ENCODE measurements at regions not wholly inside any gene's neighbourhood (a gene's known extent, or its start where the extent isn't known, plus 50 kb on each side); places are given as distances from the start of the nearest gene placed in this dataset.

DNA sequence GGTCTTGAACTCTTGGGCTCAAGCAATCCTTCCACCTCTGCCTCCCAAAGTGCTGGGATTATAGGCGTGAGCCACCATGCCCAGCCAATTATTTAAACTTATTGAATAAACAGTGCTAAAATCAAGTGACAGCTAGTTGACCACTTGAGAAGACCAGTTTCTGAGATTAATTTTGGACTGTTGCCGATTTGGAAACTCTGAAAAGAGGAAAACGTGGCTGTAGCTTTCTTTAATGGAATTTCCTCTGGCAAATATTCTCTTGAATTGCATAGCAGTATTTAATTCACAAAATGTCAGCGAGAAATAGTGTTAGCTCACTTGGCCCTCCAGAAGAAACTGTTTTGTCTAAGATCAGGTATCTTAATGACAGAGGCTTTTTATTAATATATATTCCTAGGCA is 754.5 kb downstream of the HDGFL1 start:
- no peak for DNase-seq

DNA sequence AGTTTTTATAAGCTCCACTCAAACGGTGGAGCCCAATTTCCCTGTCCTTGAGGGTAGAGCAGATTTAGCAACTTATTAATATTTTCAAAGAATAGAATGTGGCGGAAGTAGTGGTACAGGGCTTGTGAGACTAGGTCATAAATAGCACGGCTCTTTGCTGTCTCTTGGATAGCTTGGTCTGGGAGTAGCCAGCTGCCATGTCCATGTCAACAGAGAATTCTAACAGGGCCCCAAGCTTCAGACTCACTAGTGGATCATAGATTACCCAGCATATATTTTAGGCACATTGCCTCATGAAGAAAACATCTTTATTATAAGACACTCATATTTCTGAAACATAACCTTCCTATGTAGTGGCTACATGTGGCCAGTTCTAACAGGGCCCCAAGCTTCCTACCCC is 755.7 kb downstream of the HDGFL1 start:
- DNase-seq = no peak

DNA sequence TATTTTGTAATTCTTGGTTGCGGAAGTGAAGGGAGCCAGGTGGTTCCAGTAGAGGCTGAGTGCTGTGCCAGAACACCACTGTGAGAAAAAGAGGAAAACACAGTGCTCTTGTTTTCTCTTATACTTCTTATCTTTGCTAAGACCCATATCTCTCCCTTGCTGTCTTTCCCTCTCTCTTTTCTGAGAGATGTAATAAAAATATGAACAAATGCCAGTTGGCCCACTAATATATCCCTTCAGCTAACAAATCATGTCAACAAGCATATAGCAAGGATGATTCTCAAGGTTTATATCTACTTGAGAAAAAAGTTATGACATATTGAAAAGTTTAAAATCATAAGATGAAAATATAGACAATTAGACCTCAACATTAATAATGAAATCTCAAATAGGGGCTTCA is 758.3 kb downstream of the HDGFL1 start:
- DNase-seq = no peak

DNA sequence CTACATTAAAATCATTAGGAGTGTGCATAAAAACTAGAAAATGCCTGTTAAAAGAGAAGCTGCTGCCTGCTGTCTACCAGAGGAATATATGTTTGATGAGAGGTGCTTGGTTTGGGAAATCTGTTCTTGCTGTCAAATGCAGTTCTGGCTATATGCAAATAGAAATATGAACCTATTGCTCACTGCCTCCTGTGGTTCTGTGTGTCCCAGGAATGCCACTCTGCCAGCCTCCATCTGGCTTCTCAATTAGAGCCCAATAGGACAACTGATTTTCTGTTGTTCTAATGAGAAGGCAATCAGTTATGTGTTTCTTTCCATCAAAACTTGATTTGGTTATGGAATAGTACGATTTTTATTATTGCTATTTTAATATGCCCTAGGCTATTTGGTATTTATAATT is 759.7 kb downstream of the HDGFL1 start:
- DNase-seq = no peak

DNA sequence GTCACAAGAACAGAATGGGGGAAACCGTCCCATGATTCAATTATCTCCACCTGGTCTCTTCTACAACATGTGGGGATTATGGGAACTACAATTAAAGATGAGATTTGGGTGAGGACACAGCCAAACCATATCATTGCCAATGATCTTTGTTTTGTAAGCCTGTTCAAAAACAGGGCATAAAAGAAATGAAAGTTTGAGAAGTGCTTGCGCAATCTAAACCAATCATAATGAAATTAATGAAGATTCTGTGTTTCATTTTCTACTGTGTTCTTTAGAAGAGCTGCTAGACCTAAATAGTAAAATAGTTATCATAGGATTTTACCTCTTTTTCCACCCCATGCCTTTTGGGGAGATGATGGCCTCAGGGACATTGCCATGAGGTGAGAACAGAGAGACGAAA is 761.3 kb downstream of the HDGFL1 start:
- DNase-seq = no peak

DNA sequence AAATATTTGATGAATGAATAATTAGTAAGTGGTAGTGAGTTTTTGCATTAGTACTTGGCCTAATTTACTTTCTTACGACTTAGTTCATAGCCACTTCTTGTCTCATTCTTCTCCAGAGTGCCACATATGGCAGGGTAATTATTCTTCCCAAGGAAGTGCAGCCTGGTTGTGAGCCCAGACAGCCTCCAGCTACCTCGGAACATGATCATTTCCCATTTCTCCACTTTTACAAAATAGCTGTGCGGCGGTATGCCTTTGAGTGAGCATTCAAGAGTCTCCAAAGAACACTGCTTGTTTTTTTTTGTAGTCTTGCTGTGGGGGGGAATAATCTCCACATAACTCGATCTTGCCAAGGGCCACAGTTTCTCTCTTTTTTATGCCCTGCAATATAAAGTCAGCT is 765.0 kb downstream of the HDGFL1 start:
- no peak for DNase-seq

DNA sequence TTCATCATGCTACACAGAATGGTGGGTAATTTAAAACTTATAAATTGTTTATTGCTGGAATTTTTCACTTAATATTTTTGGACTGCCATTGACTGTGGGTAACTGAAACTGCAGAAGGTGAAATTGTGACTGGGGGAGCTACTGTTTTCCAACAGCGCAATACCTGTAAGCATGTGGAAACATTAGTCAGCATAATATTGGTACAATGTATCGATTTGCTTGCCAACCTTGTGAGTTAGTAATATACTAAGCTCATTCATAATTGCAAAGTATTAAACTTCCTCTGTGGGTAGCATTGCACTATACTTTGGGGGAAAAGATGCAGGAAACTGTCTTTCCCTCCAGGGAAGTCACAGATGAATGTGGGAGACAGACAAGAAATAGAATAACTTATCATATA is 766.5 kb downstream of the HDGFL1 start:
- DNase-seq = no peak

DNA sequence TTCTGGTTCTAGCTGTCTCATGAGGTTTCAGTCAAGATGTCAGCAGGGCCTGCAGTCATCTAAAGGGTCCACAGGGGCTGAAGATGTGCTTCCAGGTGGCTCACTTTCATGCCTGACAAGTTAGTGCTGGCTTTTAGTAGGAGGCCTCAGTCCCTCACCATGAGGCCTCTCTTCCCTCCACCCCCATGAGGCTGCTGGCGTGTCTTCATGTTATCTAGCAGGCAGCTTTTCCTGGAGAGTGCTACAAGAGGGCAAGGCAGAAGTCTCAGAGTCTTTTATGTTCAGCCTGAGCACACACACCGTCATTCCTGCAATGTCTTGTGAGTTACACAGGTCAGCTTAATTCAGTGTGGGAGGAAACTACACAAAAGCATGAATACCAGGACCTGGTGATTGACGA is 769.9 kb downstream of the HDGFL1 start:
- DNase-seq = no peak

DNA sequence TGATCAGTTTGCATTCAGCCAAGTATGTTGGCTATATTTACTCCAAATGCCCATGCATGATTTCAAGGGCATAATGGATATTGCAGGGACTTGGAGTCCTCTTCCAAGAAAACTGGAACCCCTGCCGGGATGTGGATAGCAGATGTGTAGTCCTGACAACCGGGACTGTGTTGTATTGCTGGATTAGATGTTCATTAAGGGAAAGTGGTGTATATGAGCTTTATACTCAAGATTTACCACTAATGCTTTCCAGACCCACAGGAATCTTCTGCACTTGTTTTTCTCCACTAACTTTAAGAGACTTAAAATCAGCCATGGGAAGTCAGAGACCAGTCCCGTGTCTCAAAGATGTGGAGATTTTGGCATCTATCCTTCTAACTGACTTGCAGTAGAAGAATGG is 770.9 kb downstream of the HDGFL1 start:
- no peak for DNase-seq

DNA sequence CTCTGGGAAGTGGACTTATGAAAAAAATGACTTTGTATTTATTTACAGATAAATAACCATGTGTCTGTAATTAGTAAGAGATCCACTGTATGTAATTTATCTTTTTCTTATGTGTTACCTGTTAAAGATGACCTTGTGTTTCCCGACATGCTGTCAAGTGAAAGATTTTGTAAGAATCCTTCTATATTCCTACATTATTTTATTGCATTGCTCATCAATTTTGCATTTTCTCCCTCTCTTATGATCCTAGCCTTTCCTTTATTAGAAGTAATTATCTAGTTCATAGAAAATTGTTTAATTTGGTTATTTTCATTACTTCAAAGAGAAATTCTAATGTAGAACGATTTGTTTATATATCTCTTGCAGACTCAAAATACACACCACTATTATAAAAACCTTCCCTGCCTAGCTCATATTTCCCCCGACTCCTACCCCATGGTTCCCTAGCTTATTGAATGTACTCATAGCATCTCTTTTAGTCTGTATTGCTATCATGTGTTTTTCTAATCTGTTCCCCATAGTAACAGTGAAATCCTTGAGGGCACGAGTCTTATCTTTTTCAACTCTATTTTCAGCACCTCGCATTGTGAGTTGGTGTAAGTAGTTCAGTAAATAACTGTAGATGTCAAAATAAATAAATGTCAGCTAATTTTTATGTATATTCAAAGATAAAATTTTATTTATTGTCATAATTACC is 774.4 kb downstream of the HDGFL1 start:
- no peak for DNase-seq

DNA sequence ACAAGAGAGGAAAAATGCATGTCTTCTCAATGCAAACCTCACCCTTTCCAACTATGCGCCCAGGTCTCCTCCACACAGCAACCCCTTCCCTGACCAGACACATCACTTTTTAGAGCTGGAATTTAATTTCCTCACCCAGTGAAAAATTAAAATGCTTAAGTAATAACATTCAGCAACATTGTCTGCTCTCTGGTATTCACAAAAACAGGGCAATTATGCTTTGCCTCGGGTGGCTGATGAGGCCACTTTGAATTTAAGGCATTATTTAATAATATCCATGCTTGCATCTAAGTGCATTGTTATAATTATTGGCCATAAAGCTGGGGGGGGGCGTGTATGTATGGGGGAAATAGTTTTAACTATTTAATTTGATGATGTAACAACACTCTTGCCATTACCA is 777.8 kb upstream of the NRSN1 start:
- no peak for DNase-seq

DNA sequence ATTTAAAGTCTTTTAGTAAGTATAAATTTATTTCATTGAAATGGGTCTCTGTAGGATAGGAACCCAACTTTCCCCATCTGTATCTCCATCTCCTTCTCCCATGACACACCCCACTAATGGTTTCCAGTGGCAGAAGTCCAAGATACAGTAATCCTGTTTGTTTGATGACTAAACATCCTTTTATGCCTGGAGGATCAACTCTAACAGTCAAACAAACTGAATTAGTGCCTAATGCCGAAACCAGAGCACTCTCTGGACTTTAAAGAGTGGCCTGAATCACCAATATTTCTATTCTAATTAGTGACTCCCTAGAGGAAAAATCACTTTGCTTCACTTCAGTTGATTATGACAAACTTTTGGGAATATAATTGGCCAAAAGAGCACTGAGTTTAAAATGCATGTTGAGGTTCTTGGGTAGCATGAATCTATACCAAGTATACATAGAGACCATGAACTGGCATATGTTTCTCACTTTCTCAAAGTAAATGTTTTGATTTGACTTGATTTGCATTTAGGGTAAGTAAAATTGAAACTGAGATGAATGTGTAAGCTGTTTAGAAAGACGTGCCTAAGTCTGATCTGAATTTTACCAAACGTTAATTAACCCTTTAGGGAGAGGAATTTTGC is 776.4 kb upstream of the NRSN1 start:
- no peak for DNase-seq

DNA sequence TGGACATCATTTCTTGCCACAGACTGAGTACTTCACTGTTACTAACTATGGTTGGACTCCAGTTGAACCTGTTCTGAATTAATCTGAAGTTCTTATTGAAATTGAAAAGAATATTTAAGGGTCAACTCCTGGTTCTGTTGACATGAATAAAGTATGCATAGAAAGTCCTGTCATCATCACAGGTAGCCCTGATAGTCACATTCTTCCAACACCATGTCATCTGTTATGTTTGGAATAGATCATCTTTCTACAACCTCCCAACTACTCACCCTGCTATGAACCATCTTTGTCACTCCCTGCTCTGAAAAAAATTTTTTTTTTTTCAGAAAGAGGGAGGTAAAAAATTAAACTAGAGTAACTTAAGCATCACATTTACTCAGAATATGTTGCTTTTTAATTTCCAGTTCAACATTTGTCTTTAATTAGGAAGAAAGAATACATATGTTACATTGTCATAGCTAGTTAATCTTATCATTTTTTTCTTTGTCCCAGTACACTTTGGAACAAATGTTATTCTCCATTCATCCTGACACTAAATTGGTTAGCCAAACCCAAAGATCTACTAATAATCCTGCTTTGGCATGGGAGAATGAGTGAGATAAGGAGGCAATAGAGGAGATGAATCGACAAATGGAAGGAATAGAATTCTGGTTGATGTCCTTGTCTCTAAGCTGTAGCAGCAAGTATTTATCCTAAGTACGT is 775.1 kb upstream of the NRSN1 start:
- no peak for DNase-seq

DNA sequence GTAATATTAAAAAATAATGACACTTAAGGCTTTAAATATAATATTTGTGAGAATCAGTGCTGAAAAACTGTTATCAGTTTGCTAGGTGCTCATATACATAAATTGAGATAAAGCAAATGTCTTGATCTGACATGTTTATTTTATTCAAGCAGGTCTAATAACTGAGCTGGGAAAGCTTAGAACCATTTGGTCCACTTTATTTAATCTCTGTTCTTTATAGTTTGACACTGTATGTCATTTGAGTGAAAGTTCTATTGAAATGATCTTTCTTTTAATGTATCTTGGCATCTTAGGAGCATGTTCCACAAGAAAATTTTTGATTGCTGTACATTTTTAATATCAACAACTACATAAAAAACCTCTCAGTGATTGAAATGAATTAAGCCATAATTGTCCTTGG is 772.0 kb upstream of the NRSN1 start:
- DNase-seq = no peak

DNA sequence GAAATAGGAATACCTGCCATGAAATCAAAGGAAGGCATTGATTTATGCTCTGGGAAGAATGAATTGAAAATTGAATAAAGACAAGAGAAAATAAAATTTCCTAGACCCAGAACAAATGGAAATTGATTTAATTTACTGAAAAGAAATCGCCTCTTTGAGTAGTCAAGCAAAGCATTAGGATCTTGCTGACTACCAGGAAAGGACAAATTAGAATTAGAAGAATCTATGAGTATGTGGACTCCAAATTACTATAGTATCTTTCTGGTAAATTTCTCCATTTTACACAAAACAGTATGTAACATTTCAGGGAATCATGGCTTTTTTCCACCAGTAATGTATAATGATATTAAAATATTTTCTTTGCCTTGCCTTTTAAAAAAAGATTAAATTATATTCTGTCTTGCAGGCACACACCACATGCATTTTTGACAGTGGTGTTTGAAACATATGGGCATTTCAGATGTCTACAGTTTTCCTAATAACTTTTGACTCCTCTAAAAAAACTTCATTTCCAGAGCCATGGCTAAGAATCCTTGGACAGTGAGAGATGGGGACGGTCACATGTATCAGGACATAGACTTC is 768.7 kb upstream of the NRSN1 start:
- DNase-seq = no peak

DNA sequence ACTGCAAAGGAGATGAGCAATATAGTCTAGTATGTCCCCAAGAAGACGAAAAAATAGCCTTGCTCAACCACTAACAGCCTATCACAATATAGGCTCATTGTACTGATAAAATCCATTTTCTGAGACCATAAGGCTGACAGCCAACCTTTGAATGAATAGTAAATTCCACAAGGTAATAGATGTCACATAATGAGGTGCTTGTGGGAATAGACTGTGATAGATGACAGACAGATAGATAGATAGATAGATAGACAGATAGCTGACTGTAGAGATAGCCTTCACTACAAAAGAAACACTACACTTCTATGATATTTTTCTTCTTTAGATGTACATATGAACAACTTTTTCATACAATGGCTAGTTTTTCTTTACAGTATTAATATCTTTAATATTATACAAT is 760.3 kb upstream of the NRSN1 start:
- no peak for DNase-seq

DNA sequence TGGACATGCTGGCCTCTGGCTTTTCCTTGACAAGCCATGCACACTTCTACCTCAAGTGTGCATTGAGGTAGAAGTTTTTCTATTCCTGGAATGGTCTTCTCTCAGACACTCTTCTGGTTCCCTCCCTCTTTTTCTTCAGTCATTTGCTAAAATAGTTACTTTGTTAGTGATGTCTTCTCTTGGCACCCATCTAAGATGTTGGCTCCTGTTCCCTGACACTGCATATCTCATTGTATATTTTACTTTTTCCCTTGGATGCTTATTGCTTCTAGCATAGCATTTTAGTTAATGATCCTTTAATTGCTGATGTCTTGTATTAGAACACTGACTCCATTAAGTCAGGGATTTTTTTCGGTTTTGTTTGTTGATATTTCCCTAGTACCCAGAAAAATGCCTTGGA is 758.7 kb upstream of the NRSN1 start:
- DNase-seq = no peak

DNA sequence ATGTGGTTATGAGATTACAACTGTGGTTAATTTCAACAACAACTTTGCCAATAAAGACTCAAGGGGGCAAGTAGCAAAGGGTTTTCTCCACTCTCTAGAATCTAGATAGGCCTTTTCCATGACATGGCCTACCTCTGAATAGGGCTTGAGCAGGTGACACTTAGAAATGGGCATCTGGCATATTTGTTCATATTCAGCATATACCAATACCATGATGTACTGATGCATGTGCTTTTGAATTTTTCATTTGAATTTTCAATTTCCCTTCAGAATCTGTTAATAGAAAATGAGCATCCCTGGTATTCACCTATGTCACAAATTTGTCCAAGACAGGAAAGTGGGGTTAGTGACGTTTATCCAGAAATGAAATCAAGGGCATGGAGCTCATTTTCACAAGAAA is 757.5 kb upstream of the NRSN1 start:
- no peak for DNase-seq

DNA sequence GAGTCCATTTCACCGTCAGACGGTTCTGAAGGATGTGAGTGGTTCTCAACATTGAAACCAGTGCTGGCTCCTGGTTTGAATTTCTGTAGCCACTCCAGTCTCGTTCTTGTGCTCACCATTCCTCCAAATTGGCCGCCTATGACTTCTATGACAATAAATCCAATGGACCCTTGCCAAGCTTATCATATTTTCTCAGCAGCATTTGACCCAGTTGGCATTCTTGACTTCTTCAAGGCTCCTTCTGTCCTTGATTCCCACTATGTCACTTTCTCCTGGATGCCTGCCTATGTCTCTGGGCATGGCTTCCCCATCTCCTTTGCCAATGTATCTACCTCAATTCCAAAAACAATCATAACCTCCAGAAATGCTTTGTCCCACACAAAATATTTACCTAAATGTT is 756.0 kb upstream of the NRSN1 start:
- DNase-seq = no peak

DNA sequence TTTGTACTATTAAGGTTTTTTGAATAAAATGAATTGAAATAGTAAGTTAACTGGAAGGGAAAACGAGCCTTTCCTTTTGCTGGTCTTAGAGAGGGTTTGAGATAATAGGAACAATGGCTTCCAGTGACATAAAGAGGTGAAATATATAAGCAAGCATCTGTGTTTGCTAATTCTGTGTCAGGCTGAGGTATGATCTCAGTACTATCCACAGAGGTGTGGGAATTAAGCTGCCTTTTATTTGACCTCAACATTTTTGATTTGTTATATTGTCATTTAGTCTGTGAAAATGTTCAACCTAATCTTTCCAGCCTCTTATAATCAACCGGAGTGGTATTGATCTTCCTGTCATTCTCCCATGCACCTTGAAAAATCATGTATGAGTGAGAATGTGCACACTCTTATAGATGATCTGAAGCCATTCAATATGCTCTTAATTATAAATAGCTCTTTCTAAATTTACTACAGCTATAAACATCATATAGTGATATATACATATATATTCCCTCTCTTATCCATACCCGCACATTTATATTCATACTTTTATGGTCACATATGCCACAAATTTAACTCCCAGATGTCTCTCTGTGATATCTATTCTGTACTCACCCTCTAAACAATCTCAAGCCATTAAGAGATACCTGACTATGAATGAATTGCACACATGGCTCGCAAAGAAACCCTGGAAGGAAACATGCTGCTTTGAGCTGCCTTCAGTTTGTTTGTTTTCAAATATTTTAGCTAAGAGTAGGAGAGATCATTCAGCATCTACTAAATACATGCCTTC is 754.7 kb upstream of the NRSN1 start:
- DNase-seq = no peak

DNA sequence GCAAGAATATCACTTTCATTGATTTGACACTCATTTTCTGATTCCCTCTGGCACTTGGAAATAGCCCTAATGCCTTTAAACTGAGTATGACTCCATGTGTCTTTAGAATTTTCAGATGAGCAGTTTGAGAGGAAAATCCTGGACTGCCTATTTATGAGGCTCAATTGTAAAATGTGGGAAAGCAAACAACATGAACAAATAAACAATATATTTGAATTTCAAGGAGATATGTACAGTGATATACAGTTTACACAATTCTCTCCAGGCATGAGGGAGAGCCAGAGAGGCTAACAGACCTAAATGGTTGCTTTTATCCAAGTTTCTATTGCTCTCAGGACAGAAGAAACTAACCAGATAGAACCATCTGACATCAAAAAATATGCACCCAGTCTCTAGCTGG is 748.2 kb upstream of the NRSN1 start:
- no peak for DNase-seq

DNA sequence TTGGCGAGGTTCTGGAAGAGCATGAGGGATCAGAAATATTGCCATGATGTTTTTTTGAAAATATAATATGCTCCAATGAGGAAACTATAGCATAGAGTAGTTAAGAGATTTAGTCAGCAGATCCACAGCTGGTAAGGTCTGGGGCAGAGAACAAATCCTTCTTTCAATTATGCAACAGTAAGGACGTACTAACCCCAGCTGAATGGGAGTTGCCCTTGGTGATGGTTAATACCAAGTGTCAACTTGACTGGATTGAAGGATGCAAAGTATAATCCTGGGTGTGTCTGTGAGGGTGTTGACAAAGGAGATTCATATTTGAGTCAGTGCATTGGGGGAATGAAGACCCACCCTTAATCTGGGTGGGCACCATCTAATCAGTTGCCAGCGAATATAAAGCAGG is 745.5 kb upstream of the NRSN1 start:
- DNase-seq = no peak

DNA sequence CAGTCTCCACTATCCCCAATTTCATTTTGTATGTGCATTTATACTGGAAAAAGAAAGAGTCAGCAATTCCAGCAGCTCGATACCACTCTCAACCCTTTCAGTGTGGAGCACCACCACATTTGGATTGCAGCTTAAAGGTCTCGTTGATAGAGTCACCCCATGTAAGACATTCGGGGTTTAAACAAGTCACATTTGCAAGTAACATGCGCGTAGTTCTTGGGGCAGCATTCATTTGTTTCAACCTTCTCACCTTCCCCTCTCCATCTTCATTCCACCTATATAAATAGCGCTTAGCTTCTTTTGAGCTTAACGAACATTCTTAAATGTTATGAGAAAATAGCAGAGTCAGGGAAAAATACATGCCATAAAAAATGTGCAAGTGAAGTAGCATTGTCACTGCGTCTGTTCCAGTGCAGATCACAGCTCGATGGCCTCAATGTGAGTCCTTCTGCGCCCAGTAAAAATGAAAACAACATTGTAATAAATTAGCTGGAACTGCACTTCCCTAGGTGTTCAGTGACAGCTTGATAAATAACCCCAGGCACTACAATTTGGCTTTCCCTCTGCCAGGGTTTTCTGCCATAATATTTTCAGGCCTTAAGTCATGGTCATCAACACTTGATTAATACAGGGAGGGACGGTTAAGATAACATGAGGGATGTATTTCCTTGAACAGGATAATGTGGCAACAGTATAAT is 737.8 kb upstream of the NRSN1 start:
- DNase-seq = no peak

All from GOT3 (cell line).